ENCODE measurements at regions not wholly inside any gene's neighbourhood (a gene's known extent, or its start where the extent isn't known, plus 50 kb on each side); places are given as distances from the start of the nearest gene placed in this dataset.

DNA sequence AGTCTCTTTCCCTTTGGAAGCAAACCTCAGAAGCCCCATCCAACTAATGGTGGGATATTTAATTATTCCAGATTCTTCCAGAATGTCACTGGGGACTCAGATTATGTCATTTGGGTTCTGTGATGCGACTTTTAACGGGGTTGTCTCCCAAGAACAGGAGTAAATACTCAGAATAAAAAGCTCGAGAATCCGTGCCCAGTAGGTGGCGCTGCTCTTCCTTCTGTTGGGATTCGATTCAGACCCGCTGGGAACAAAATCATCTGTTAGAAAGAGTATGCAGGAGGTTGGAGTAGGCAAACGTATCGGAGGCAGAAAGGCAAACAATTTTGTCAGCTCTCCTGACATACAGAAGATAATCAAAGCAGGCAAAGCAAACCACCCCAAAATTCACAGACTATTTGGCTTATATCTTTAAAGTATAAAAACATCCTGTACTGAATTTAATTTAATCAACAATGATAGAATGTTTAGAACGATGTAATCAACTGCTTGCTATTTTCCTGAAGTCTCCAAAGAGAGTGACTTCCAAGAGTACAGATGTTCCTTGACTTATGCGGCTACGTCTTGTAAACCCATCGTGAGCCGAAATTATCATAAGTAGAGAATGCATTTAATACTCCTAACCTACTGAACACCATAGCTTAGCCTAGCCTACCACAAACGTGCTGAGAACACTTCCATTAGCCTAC lies 169.8 kb upstream of the RAI14 start:
- DNase-seq (ENCODE audit: low spot score) = peak; percentile 62

DNA sequence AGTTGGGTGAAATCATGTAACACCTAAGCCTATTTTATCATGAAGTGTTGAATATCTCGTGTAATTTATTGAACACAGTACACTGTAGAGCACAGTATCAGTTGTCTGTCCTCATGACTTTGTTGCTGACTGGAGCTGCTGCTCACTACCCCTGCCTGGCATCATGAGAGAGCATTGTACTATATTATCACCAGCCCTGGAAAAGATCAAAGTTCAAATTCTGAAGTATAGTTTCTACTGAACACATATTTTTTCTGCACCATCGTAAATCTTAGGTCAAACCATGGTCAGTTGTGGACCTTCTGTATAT lies 169.3 kb upstream of the RAI14 start:
- no peak for DNase-seq (ENCODE audit: low spot score)

DNA sequence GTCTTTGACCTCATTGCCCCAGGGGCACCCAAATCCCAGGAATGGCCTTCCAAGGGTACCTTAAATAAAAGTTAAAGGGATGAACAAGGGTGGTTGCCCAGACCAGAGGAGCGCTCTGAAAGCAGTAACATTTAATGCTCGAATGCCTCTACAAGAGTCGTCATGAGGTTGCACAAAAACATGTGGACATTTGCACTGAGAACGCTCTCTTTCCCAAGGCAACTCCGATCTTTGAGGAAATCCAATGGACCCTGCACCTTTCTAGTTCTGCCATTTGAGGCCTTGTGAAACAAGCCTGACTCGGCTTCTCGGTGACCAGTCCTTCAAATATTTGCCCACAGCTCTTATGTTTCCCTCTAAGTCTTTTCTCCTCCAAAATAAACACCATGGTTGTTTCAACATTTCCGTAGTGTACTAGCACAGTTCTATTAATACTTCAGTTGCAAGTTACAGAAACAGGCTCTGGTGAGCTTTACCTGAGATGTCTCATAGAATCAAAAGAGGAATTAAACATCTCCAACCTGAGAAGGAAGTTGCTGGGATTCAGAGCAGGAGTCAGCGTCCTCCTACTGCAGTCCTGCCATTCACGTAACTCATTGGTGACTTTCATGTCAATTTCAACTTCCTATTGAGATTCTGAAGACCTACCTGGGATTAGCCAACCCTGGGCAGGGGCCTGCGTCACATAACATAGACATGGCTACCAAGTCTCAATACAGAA lies 168.8 kb upstream of the RAI14 start:
- DNase-seq (ENCODE audit: low spot score) = no peak

DNA sequence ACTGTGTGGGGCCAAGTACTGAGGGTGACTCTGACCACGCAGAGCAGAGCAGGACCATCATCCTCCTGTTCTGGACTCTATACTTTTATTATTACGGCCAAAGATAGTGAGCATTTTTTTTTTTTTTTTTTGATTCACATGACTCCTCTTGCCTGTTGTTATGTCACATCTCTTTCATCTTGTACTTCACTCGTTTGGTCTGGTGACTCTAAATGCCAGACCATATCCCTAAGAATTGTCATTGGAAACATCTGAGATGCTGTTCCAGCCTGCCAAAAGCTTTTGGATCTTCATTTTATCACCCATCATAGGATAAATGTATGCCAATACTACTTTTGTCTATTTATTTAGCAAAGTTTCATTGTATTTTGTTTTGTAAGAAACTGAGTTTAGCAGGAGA lies 168.2 kb upstream of the RAI14 start:
- no peak for DNase-seq (ENCODE audit: low spot score)

DNA sequence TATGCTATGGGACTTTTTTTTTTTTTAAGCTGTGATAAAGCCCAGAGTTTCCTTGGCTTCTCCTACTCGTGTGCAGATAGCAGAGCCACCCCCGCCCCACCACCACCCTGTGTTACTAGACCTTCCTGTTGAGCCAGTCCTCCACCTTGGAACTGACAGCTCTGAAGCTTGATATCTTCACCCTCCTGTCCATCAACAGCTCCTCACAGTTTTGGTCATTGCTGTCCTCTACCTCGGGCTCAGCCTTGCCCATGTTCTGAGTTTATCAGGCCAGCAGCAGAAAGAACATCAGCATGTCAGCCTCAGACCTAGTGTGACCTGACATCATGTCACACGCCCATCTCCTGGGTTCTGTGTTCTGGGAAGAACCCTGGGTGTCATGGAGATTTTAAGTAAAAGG lies 167.1 kb upstream of the RAI14 start:
- no peak for DNase-seq (ENCODE audit: low spot score)

DNA sequence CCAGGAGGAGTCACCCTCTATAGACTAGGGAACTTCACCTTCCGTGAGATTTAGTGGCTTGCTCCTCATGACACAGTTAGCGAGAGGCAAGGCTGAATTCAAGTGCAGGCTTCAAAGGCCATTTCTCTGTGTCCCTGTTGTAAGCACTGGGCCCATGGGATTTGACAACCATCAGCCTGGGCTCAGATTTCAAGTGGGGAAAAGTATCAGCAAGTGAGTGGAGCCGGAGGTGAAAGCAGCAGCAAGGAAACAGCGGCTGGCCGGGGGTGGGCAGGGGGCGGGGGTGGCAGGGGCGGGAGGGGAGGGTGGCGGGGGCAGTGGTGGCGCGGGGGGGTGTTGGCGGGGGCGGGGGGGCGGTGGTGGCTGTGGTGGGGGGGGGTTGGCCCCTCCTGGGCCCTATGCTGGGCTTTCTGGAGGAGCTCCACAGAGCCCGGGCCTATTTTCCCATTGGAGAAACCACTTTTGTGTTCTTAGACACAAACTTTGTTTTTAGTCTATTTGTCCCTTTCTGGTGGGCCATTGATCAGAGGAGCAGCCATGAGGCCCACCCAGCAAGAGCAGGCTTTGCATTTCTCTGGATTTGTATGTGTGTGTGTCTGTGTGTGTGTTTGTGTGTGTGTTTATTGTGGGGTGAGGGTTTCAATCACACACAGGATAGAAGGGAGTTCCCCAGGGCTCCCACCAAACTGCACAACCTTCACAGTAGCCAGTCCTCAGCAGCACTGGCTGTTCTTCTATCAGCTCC lies 165.4 kb upstream of the RAI14 start:
- no peak for DNase-seq (ENCODE audit: low spot score)

DNA sequence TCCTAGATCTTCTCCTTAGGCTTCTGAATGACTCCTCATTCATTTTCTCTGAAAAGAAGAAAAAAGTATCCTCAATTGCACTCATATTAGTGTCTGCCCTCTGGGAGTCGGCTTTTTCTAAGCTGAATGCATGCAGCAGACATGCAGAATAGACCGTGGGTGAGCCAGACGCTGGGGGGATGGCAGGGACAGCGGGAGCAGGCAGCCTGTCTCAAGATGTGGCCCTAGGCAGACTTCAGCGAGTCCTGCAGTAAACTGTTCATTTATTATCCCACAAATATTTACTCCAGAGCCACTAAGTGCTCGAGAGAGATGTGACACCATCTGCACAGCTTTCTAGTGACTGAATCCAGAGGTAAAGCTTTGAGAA lies 164.9 kb upstream of the RAI14 start:
- no peak for DNase-seq (ENCODE audit: low spot score)

- no peak for DNase-seq (ENCODE audit: low spot score)
Measured at GRCh38 chr5:34494111-34494755, 161.9 kb upstream of the RAI14 start.

DNA sequence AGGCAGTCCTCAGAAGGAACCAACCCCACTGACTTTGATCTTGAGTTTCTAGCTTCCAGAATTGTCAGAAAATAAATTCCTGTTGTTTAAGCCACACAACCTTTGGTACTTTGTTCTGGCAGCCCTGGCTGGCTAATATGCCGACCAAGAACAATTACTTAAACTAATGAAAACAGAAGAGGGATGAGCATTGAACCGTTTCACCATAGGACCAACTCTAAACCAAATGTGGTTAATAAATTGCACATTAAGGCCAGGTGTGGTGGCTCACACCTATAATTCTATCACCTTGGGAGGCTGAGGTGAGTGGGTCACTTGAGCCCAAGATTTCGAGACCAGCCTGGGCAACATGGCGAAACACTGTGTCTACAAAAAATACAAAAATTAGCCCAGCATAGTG lies 160.9 kb upstream of the RAI14 start:
- no peak for DNase-seq (ENCODE audit: low spot score)

DNA sequence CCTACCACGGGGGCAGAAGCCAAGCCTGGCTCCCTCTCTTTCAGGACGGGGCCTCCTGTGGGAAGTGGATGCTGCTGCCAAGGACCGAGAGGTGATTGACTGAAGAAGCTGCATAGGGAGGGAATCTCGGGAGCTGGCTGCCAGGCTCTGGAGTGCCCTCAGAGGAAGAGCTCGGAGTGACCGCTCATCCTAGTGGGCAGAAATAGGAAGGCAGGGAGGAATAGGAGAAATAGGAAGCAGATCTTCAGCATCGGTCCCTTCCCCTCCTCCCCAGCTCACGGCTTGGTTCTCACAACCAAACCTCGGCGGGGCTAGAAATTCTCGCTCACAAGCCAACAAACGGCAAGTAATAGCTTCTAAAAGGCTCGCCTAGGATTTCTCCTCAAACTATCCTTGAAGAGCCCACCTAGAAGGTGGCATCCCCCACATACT lies 159.9 kb upstream of the RAI14 start:
- DNase-seq (ENCODE audit: low spot score) = no peak

DNA sequence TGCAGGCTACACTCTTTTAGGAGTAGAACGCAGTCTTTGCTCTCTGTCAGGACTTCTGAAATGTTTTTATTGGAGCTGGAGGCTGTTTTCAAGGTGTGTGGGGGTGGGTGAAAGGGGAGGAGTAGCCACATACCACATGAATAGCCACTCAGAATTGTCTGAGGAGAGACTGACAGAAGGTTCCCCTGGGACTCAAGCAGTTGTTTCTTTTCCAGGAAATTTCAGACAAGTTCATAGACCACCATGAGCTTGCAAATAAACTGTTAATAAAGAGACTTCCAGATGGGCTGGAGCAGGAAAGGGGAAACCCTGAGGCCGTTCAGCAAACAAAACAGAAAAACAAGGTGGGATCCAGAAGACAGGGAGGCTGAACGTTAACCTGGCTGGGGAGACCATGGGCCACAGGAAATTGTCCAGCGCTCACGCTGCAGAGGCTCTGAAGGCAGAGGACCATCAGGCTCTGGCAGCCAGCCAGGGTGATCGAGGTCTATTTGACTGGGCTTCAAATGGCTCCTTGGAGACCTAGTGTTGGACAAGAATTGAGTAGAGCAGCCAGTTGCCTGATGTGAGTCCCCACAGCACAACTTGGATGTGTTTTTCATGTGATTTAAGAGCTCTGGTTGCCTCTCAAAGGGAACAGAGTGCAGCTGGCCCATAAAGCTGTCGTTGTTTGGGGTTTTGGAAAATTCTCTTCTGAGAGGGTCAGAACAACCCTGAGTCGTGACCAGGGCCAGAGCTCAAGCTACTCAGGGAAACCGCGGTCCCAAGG lies 159.2 kb upstream of the RAI14 start:
- DNase-seq (ENCODE audit: low spot score) = no peak

DNA sequence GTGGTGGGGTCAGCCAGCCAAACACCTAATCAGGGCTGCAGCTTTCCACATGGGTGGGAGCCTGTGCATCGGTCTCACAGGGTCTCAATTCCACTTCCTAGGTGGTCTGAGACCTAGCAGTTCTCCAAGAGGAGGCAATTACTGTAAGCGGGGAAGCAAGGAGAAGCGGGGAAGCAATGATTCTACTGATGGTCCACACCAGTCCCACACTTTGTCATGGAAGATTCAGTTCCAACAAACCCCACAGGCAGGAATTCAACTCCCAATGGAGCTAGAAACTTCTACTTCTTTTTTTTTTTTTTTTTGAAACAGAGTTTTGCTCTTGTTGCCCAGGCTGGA lies 158.7 kb upstream of the RAI14 start:
- DNase-seq (ENCODE audit: low spot score) = no peak

DNA sequence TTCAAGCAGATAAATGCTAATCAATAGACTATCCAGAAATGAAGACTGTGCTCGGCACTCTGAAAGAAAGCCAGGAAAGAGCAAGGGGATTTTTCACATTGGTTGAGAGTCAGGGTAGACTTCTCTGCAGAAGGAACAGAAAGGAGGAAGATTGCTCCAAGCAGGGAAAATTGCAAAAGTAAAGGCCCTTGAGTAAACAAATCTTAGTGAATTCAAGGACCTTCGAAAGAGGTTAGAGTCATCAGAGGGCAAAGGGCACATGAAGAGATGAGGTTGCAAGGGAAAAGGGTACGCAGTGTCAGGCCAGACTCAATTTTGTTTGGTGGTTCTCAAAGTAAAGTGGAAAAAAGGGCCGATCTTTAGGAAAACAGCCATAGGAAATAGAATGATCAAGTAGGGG lies 157.6 kb upstream of the RAI14 start:
- no peak for DNase-seq (ENCODE audit: low spot score)

DNA sequence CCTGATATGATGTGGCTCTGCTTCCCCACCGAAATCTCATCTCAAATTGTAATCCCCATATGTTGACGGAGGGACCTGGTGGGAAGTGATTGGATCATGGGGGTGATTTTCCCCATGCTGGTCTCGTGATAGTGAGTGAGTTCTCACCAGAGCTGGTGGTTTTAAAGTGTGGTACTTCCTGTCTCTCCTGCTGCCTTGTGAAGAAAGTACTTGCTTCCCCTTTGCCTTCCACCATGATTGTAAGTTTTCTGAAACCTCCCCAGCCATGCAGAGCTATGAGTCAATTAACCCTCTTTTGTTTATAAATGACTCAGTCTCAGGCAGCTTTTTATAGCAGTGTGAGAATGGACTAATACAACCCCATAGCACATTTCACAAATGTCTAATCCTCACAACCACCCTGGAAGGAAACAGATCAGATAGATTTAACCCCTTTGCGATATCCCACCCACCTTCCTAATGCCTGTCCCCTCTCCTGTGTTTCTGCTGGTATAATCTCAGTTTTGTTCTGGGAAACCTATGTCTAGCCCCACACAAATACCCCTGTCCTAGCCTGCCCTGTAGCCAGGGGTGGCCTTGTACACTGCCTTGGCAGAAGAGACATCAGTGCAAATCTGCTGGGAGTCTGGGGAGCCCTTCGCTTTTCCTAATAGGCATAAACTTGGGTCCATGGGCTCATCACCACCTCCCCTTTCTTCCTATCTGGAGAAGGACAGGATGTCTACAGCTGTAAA lies 157.0 kb upstream of the RAI14 start:
- no peak for DNase-seq (ENCODE audit: low spot score)

DNA sequence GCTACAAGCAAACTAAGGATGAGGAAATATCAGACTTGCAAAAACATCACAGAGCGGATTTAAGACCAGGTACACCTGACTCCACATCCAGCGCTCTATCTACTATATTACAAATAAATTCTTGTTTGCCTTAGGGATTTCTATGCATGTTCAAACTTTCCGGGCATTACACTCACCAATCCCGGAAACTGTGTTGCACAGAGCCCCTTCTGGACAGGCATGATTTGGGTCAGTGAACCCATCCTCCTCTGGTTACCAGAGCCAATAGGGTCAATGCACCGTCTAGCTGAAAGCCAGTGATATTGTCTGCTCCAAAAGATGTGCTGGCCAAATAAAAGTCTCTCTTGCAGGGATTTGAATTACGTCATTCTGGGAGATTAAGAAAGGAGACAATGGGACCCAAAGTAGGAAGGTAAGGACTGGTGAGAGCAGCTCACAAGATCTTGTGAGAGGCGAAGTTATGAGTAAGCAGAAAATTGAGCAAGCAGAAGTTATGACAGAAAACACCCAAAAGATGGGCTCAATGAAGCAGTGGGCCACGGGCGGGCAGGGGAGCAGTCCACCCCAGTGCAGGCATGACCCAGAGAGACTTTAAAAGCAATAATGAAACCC lies 155.8 kb upstream of the RAI14 start:
- DNase-seq (ENCODE audit: low spot score) = no peak

DNA sequence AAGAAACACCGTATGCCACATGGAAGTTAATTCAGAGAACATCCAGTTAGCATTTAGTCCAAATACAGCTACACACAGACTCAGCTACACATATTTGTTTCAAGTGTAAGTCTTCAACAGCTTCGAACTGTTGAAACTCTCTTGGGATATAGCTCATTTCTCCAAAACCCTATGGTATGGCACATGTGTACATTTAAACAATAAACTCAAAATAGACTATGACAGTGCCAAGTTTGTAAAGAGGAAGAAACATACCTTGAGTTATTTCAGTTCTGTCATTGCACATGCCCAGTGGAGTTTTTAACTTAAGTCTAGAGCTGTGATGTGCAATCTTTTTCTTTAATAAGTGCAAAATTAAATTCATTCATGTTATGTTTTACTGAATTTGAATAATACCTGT lies 155.1 kb upstream of the RAI14 start:
- DNase-seq (ENCODE audit: low spot score) = no peak

DNA sequence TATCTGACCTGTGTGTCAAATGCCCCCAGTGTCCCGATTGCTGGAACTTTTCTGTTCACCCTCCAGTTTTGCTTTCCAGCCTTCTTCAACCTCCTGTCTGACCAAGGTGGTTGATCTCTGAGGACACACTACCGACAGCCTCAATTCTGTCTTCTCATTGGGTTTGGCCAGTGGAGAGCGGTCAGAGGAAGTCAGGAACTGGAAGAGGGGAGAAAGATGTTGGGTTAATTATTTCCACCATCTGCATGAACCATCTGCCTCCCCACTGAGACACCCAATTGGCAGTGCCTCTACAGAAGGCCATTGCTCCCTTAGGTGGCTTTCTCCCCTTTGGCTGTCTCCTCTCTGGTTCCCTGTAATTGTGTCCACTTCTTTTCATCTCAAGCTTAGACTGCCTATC lies 154.3 kb upstream of the RAI14 start:
- no peak for DNase-seq (ENCODE audit: low spot score)

DNA sequence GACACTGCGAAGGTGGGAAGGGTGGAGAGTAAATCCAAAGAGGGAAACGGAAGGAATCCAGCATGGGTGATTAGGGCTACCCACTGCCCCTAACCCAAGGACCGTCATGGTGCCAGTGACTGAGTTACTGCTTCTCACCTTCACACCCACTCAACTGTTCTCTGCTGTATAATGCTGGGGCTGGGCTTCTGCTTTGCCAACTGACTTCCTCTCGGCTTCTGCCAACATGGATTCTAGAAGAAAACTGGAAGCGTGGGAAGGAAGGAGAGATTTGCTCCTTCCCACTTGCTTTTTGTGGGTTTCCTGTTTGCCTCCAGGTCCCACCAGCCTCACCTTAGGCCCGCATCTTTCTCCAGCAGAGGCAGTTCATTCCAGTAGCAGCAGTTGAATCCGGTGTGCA lies 153.5 kb upstream of the RAI14 start:
- DNase-seq (ENCODE audit: low spot score) = no peak

- DNase-seq (ENCODE audit: low spot score) = no peak
Measured at GRCh38 chr5:34503379-34504253, 152.5 kb upstream of the RAI14 start.

DNA sequence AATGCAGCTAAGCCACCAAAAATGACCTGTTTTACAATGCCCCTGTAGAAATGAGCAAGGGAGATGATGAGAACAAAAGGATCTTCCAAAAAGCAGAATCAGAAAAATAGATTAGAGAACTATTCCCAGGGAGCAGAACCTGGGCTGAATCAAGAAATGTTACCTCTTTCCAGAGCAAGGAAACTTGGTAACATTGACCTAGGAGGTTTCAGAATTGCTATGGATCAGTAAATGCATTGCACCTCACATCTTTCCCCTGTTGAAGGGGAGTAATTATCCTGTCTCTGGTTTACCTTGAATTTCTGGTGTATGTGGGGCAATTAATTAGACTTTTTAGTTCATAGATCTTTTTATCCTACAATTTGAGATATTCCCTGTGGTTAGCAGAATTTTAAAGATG lies 151.2 kb upstream of the RAI14 start:
- DNase-seq (ENCODE audit: low spot score) = no peak
